DND-41 (cell line): ENCODE measurements at regions not wholly inside any gene's neighbourhood (a gene's known extent, or its start where the extent isn't known, plus 50 kb on each side); places are given as distances from the start of the nearest gene placed in this dataset.

Experiments used
- EZH2 ChIP-seq: IDR thresholded peaks from 3 replicates; pipeline ENCODE4 v1.6.1; 2012; ENCODE audit warnings: borderline replicate concordance, low read depth, mild to moderate bottlenecking, moderate library complexity, low read length, inconsistent platforms; ENCODE audit not compliant: severe bottlenecking
- TF ChIP-seq, protein P1 (sequence below): IDR thresholded peaks from 2 replicates; pipeline ENCODE4 v1.5.1; 2012; ENCODE audit warnings: borderline replicate concordance, low read length, moderate library complexity, mild to moderate bottlenecking; ENCODE audit not compliant: poor library complexity, severe bottlenecking; ENCODE audit errors: extremely low read depth

DNA sequence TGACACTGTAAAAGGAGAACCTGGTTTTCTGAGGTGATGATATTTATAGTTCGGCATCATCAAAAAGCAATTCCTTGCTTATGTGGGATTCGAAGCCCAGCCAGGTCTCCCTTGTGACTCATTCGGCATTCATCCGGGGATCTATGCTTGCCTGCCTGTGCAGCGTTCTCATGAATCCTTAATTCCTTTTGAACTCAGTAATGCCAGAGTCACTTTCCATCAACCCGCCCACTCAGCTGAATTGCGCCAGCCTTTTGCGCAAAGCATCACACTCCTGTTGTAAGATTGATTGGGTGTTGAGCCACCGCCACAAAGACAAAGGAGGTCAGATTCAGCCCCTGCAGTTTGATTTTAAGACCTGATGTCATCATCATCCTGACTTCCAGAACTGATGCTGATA lies 128.6 kb downstream of the SLC17A6 start:
- TF ChIP-seq, protein P1, sequence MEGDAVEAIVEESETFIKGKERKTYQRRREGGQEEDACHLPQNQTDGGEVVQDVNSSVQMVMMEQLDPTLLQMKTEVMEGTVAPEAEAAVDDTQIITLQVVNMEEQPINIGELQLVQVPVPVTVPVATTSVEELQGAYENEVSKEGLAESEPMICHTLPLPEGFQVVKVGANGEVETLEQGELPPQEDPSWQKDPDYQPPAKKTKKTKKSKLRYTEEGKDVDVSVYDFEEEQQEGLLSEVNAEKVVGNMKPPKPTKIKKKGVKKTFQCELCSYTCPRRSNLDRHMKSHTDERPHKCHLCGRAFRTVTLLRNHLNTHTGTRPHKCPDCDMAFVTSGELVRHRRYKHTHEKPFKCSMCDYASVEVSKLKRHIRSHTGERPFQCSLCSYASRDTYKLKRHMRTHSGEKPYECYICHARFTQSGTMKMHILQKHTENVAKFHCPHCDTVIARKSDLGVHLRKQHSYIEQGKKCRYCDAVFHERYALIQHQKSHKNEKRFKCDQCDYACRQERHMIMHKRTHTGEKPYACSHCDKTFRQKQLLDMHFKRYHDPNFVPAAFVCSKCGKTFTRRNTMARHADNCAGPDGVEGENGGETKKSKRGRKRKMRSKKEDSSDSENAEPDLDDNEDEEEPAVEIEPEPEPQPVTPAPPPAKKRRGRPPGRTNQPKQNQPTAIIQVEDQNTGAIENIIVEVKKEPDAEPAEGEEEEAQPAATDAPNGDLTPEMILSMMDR, result no peak
- TF ChIP-seq EZH2, result no peak
